ENCODE measurements at regions not wholly inside any gene's neighbourhood (a gene's known extent, or its start where the extent isn't known, plus 50 kb on each side); places are given as distances from the start of the nearest gene placed in this dataset.

DNA sequence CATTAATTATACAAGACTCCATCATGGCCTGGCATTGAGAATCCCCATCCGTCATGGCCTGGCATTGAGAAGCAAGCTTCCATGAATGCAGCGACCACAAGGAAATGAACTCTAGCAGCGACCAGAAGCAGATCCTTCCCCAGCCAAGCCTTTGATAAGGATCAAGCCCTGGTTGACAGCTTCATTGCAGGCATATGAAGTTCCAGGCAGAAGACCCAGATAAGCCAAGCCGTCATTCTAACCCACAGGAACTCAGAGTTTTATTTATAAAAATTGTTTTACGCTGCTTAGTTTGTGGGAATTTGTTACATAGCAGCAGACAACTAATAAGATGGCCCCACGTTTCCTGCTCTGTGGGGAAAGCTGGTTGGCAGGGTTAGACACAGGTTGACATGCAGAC lies 642.3 kb downstream of the GATA3 start:
- no peak for DNase-seq
- no peaks in the 10 kb centered on the region for H3K27me3 ChIP-seq
- H3K4me3 ChIP-seq = no peak overlapping the region
- no peak overlapping the region for H3K27ac ChIP-seq
- H3K9me3 ChIP-seq (replicated peaks) = no peaks in the 10 kb centered on the region
- no peaks in the 10 kb centered on the region for H3K36me3 ChIP-seq
- no peaks in the 10 kb centered on the region for H3K4me1 ChIP-seq

DNA sequence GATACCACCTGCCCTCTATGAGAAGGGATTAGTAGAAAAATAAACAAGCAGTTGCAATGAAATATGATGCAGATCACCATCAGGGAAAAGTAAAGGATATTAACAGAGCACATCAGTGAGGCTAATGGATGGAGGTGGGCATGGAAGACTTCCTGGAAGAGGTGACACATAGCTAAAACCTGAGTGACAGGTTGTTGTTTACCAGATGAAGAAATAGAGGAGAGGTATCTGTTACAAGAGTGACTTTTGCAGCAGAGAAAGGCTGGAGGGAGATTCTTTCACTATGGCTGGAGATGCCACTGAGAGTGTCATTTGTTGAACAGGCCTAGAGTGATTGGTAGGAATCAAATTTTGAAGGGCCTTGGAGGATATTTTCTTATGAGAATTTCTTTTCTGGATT lies 646.2 kb downstream of the GATA3 start:
- no peaks in the 10 kb centered on the region for H3K27me3 ChIP-seq
- no peaks in the 10 kb centered on the region for H3K36me3 ChIP-seq
- H3K4me1 ChIP-seq = no peaks in the 10 kb centered on the region
- no peak for DNase-seq
- no peak overlapping the region for H3K27ac ChIP-seq
- no peaks in the 10 kb centered on the region for H3K9me3 ChIP-seq (replicated peaks)
- no peak overlapping the region for H3K4me3 ChIP-seq

DNA sequence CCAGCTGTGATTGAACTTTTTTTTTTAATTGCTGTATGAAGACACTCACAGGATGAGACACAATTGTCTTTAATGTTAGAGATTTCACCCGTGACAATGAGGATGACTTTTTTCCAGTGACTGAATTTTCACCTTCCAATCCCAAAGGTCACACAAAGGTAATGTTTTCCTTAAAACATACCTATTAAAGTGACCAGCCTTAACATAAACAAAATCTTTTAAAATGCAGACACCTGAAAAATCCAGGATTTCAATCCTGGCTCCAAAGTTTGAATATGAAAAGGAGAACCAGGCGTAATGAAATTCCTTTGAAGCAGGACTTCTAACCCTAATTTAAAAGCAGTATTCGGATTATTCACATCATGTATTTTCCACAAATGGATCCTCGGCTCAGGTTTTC lies 647.7 kb downstream of the GATA3 start:
- H3K9me3 ChIP-seq (replicated peaks) = no peaks in the 10 kb centered on the region
- H3K27ac ChIP-seq = no peak overlapping the region
- no peaks in the 10 kb centered on the region for H3K36me3 ChIP-seq
- H3K27me3 ChIP-seq = no peaks in the 10 kb centered on the region
- DNase-seq = no peak
- no peaks in the 10 kb centered on the region for H3K4me1 ChIP-seq
- no peak overlapping the region for H3K4me3 ChIP-seq

DNA sequence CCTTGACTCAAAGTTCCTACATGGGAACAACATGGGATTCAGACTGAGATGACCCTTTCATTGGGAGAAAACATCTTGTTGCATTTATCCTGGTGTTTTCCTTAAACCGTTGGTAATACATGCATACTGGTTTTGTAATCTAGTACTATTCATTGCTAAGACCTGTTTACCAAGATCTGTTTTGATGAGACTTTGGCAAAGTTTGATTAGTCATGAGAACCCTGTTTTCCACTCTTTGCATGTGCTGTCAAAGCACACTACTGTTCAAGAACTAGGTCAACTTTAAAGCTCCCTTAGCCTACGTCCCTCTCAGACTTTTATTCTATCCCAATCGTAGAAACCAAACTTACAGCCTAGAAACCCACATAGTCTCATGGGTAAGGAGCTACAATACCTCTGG lies 650.9 kb downstream of the GATA3 start:
- no peaks in the 10 kb centered on the region for H3K36me3 ChIP-seq
- DNase-seq = no peak
- H3K4me3 ChIP-seq = no peak overlapping the region
- H3K4me1 ChIP-seq = no peaks in the 10 kb centered on the region
- no peak overlapping the region for H3K27ac ChIP-seq
- H3K27me3 ChIP-seq = no peaks in the 10 kb centered on the region
- H3K9me3 ChIP-seq (replicated peaks) = no peaks in the 10 kb centered on the region

DNA sequence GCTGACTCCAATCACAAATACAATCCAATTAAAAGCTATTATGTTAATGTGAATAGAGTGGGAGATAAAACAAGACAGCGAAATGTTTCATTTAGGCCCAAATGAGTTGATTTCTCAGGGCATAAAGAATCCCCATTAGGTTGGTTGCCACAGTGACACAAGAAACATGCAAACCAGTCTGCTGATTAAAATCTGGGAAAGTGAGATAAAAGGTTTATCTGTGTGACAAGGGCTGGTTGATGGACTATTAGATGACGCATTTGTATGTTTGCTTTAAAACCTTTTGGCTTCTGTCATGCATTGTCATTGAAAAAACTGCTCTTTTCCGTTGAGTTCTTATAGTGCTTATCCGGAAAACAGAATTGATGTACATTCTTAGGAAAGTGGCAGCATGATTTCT lies 658.2 kb downstream of the GATA3 start:
- Histone ChIP-seq H3K27me3 (no peaks in the 10 kb centered on the region), H3K4me1 (no peaks in the 10 kb centered on the region), H3K36me3 (no peaks in the 10 kb centered on the region), H3K9me3 (replicated peaks) (no peaks in the 10 kb centered on the region), H3K4me3 (no peak overlapping the region), H3K27ac (no peak overlapping the region)
- no peak for DNase-seq

DNA sequence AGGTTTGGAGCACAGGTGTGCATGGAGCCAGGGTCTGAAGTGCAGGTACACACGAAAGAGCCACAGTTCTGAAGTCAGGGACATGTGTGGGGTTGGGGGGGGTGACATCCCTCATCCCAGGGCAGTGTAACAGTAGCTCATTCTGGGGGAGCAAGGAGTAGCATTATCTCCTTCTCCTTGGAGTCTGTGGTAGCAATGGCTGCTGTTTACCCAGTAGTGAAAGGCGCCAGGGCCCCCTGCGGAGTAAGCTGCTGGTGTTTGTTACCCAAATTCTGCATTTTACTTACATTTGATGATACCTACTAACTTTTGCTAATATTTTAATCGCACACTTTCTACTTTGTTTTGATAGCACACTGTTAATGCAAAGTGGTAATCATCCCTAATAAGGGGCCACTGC lies 665.5 kb downstream of the GATA3 start:
- H3K4me3 ChIP-seq = no peak overlapping the region
- no peaks in the 10 kb centered on the region for H3K4me1 ChIP-seq
- no peak overlapping the region for H3K27ac ChIP-seq
- no peaks in the 10 kb centered on the region for H3K27me3 ChIP-seq
- no peaks in the 10 kb centered on the region for H3K9me3 ChIP-seq (replicated peaks)
- no peak for DNase-seq
- H3K36me3 ChIP-seq = no peaks in the 10 kb centered on the region

DNA sequence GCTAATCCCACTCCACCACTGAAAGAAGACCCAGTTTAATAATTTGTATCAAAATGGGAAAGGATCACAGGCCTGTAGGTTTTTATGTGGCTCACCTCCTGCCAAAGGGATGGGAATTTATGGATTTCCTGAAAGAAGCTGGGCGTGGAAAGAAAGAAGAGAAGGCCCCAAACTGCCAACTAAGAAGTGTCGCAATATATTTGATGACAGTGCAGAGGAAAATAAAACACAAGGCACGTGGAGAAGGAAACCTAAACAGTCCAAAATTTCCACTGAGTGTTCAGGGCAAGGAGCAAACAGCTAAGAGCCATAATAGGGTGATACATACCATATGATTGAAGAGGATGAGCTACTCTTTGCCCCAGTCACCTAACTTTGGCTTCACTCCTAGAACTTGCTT lies 667.2 kb downstream of the GATA3 start:
- DNase-seq = no peak
- Histone ChIP-seq H3K9me3 (replicated peaks) (no peaks in the 10 kb centered on the region), H3K4me3 (no peak overlapping the region), H3K4me1 (no peaks in the 10 kb centered on the region), H3K27ac (no peak overlapping the region), H3K36me3 (no peaks in the 10 kb centered on the region), H3K27me3 (no peaks in the 10 kb centered on the region)

DNA sequence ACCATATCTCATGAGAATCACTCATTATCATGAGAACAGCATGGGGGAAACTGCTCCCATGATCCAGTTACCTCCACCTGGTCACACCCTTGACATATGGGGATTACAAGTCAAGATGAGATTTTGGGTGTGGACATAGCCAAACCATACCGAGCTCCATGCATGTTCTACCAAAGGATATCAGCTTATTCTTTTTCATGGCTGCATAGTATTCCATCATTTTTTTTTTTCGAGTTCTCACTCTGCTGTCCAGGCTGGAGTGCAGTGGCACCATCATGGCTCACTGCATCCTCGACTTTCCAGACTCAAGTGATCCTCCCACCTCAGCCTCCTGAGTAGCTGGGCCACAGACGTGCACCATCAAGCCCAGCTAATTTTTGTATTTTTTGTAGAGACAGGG lies 668.3 kb downstream of the GATA3 start:
- DNase-seq = no peak
- no peaks in the 10 kb centered on the region for H3K4me1 ChIP-seq
- H3K27me3 ChIP-seq = no peaks in the 10 kb centered on the region
- no peaks in the 10 kb centered on the region for H3K9me3 ChIP-seq (replicated peaks)
- H3K27ac ChIP-seq = no peak overlapping the region
- H3K36me3 ChIP-seq = no peaks in the 10 kb centered on the region
- H3K4me3 ChIP-seq = no peak overlapping the region

DNA sequence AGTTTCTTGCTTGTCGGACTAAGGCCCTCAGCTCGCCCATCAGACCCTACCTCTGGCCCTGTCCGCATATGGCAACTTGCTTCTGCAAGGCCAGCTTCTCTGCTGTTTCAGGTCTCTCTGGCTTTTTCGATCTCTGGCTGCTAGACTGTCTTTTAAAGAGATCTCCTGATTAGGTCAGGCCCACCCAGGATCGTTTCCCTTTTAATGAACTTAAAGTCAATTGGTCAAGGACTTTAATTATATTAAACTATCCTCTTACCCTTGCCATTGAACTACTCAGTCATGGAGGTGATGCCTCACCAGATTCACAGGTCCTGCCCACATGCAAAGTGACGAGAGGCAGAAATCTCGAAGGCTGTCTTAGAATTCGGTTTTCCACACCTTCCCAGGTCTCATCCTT lies 670.9 kb downstream of the GATA3 start:
- Histone ChIP-seq H3K27me3 (no peaks in the 10 kb centered on the region), H3K4me3 (no peak overlapping the region), H3K4me1 (no peaks in the 10 kb centered on the region), H3K27ac (no peak overlapping the region), H3K9me3 (replicated peaks) (no peaks in the 10 kb centered on the region), H3K36me3 (no peaks in the 10 kb centered on the region)
- DNase-seq = no peak

DNA sequence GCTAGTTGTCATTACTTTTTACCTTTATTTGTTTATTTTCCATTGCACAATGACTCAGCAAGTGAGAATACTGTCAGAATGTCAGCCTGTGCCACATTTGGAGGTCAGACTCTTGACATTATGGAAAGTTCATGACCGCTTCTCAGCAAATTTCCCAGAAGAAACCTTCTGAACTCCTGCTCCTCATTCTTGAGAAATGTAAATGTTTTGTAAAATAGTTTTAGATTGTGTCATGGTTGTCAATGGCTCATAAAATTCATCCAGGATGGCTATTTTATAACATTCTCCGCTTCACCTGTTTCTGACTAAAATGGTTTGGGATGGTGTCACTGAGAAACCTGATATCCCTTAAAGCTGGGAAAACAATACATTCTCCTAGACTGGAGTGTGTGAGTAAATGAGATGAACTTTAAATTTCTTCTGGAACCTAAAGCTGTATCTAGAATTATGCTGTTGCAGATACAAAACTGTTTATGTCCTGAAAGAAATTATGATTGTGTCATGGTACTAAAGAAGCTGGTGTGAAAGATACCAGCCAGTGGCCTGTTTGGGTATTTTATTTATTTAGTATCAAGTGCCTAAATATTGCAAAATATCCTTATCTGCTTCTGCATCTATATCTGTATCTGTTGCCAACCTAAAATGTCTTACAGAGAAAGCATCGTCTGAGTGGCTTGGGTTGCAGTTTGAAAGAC lies 671.7 kb downstream of the GATA3 start:
- H3K9me3 ChIP-seq (replicated peaks) = no peaks in the 10 kb centered on the region
- H3K4me3 ChIP-seq = no peak overlapping the region
- DNase-seq = no peak
- no peaks in the 10 kb centered on the region for H3K36me3 ChIP-seq
- no peak overlapping the region for H3K27ac ChIP-seq
- H3K4me1 ChIP-seq = no peaks in the 10 kb centered on the region
- no peaks in the 10 kb centered on the region for H3K27me3 ChIP-seq

DNA sequence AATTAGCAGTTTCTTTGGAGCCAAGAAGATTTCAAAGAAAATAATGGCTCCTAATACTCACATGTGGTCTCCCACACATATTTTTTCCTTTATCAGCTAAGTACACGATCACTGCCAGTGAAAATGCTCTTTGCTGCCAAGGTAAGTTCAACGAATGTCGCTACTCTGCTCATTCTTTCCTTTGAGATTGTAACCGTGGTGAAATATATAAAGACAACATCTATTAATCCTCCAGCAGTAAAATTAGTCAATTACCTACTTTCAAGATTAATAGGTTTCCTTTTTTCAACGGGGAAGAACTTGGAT lies 672.2 kb downstream of the GATA3 start:
- Histone ChIP-seq H3K27ac (no peak overlapping the region), H3K4me3 (no peak overlapping the region), H3K4me1 (no peaks in the 10 kb centered on the region), H3K9me3 (replicated peaks) (no peaks in the 10 kb centered on the region), H3K36me3 (no peaks in the 10 kb centered on the region), H3K27me3 (no peaks in the 10 kb centered on the region)
- no peak for DNase-seq

DNA sequence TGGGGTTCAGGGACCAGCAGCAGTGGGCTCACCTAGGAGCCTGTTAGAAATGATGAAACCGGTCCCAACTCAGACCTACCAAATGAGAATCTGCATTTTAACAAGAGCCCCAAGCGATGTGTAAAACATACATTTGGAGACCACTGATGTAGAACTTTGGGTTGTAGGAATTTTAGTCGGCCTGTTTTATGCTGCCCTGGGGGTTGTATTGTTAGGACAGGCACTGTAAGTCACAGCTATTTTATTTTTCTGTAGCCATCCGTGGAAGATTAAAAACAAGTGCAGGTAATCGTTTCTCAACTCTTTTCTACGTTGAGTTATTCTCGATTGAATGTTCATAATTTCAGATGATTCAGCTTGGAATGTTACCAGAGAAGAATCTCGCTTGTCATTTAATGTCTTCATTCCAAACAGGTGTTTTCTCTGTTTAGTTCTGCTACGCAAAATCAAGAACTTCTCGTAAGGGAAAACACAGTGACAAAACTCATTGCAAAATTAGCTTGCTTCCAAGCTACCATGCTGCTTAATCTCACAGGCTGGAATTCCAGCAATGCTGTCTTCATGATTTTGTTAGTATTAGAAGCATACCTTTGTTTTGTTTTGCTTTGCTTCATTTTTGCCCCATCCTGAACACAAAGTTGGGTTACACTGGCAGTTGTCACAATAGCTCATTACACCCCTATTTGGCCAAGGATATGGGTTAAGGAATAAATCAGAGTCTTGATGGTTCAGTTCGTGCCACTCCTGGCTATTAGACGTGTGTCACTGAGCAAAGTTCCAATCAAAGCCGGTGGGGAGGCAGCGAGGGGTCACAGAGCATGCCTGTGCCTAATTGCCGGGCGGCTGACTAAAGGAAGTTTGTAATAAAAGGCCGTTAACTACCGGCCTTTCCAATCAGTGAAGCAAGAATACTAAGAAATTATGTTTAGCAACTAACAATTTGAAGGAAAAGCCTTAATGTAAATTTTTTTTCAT lies 676.9 kb downstream of the GATA3 start:
- H3K4me1 ChIP-seq = no peaks in the 10 kb centered on the region
- H3K36me3 ChIP-seq = no peaks in the 10 kb centered on the region
- H3K9me3 ChIP-seq (replicated peaks) = no peaks in the 10 kb centered on the region
- no peak overlapping the region for H3K4me3 ChIP-seq
- H3K27ac ChIP-seq = no peak overlapping the region
- no peak for DNase-seq
- H3K27me3 ChIP-seq = no peaks in the 10 kb centered on the region

DNA sequence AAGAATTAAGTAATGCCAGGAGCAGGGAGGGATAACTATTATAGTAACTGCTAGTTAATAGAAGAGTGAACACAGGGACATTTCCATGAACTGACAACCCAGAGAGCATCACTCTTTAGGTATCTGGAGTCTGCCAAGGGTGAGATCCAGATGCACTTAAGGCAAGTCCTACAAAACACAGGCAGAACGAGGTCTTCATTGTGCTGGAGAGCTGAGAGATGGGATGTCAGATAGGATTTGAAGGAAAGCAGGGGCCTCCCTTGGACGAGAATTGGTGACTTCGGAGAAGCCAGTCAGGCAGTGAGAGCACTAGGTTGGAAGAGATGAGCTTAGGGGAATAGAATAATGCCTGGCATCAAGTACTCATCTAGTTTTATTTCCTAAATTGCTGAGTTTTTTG lies 684.5 kb downstream of the GATA3 start:
- no peak for DNase-seq
- H3K4me3 ChIP-seq = no peak overlapping the region
- H3K4me1 ChIP-seq = no peaks in the 10 kb centered on the region
- H3K27me3 ChIP-seq = no peaks in the 10 kb centered on the region
- no peak overlapping the region for H3K27ac ChIP-seq
- H3K36me3 ChIP-seq = no peaks in the 10 kb centered on the region
- H3K9me3 ChIP-seq (replicated peaks) = no peaks in the 10 kb centered on the region

DNA sequence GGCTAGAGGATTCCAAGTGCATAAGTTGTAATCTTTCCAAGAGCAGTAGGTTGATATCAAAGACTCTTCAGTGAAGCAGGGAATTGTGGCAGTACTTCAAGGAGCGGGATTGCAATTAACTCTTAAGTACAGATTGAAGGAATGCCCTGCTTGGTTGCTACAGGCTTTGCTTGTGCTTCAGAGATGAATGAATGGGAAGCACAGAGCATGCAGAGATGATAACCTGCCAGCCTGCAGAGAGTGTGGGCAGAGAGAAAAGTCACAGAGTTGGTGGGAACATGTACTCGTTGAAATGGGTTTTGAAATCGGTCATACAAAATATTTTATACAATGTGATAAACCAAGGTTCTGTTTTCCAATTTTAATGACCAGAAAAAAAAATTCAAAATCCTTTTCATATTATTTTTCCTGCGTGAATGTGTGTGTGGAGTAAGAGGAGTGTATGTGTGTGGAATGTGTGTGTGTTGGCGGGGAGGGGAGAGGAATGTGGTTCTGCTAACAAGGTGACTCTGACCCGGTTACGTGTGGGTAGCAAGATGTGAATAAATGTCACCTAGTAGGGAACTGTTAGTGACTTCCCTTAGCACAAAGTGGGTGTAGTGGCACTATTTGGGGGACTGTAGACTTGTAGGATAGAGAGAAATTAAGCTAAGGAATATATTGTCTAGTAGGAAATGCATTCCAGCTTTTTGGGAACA lies 697.8 kb downstream of the GATA3 start:
- no peaks in the 10 kb centered on the region for H3K4me1 ChIP-seq
- no peaks in the 10 kb centered on the region for H3K36me3 ChIP-seq
- H3K27me3 ChIP-seq = no peaks in the 10 kb centered on the region

DNA sequence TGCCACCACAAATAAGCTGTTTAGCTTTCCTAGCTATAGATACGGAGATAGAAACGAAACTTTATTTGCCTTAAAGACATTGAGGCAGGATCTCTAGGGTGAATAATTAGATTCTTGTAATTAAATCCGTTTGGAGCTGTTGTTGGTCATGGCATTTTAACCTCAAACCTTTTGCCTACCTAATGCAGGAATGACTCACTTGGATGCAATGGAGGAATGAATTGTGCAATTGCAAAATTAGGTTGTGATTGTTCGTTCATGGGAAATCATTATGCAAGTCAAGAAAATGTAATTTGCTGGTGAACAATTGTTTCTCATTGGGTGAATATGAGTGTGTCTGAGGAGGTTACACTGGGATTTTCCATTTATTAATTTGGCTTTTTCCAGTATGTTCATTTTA lies 703.5 kb downstream of the GATA3 start:
- Histone ChIP-seq H3K27me3 (no peaks in the 10 kb centered on the region), H3K4me1 (no peaks in the 10 kb centered on the region), H3K9me3 (replicated peaks) (no peaks in the 10 kb centered on the region), H3K4me3 (no peak overlapping the region), H3K36me3 (no peaks in the 10 kb centered on the region), H3K27ac (no peak overlapping the region)
- no peak for DNase-seq

More for the DNA sequence above, 697.8 kb downstream of the GATA3 start:
- Histone ChIP-seq H3K4me3 (no peak overlapping the region), H3K9me3 (replicated peaks) (no peaks in the 10 kb centered on the region), H3K27ac (no peak overlapping the region)
- DNase-seq = no peak

All from SJCRH30 (cell line).